ENCODE measurements at regions not wholly inside any gene's neighbourhood (a gene's known extent, or its start where the extent isn't known, plus 50 kb on each side); places are given as distances from the start of the nearest gene placed in this dataset.

GRCh38 chr4:30929649-30930048 lies 209.5 kb downstream of the PCDH7 start:
- no peaks in the 10 kb centered on the region for H3K36me3 ChIP-seq (ENCODE audit: control insufficient read depth, insufficient read depth, low read length)
- BruUV-seq (replicated peaks) = no TSS peak
- H3K27me3 ChIP-seq (ENCODE audit: control insufficient read depth, insufficient read depth, low read length) = no peaks in the 10 kb centered on the region
- in situ Hi-C loops (cut with HindIII; ENCODE audit: low pct_unique_long_range_greater_than_20kb, low sequenced_read_pairs) (no loop called here), intact Hi-C loops (cut with micrococcal nuclease; ENCODE audit: unreplicated experiment) (no loop called here)
- H3K4me1 ChIP-seq (ENCODE audit: control insufficient read depth, insufficient read depth, low read length) = no peaks in the 10 kb centered on the region
- ChIA-PET POLR2A (no interaction called here), CTCF (no interaction called here)
- no peak for DNase-seq (ENCODE audit: low read depth, low spot score)
- no peak overlapping the region for H3K4me3 ChIP-seq (ENCODE audit: low read depth in 2 of 2, low read length in 2 of 2)
- no peak for TF ChIP-seq SIN3A (IDR thresholded peaks at IDR 0.05; ENCODE audit: borderline replicate concordance, insufficient read depth, low read depth, low read length)
- TF ChIP-seq, protein P1, sequence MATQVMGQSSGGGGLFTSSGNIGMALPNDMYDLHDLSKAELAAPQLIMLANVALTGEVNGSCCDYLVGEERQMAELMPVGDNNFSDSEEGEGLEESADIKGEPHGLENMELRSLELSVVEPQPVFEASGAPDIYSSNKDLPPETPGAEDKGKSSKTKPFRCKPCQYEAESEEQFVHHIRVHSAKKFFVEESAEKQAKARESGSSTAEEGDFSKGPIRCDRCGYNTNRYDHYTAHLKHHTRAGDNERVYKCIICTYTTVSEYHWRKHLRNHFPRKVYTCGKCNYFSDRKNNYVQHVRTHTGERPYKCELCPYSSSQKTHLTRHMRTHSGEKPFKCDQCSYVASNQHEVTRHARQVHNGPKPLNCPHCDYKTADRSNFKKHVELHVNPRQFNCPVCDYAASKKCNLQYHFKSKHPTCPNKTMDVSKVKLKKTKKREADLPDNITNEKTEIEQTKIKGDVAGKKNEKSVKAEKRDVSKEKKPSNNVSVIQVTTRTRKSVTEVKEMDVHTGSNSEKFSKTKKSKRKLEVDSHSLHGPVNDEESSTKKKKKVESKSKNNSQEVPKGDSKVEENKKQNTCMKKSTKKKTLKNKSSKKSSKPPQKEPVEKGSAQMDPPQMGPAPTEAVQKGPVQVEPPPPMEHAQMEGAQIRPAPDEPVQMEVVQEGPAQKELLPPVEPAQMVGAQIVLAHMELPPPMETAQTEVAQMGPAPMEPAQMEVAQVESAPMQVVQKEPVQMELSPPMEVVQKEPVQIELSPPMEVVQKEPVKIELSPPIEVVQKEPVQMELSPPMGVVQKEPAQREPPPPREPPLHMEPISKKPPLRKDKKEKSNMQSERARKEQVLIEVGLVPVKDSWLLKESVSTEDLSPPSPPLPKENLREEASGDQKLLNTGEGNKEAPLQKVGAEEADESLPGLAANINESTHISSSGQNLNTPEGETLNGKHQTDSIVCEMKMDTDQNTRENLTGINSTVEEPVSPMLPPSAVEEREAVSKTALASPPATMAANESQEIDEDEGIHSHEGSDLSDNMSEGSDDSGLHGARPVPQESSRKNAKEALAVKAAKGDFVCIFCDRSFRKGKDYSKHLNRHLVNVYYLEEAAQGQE (IDR thresholded peaks at IDR 0.05; ENCODE audit: insufficient read depth in 1 of 2, low read depth in 2 of 2, low read length in 1 of 2) = no peak
- TF ChIP-seq CTCF (IDR thresholded peaks at IDR 0.05) = no peak
- no peak for TF ChIP-seq POLR2AphosphoS5 (IDR thresholded peaks at IDR 0.05; ENCODE audit: low read depth, low read length)
- no peak for TF ChIP-seq TCF7L2 (IDR thresholded peaks at IDR 0.05; ENCODE audit: low read depth, low read length)
- ATAC-seq = no peak
- H3K9me3 ChIP-seq (ENCODE audit: control insufficient read depth, insufficient read depth, low read depth, low read length) = no peaks in the 10 kb centered on the region
- H3K27ac ChIP-seq (ENCODE audit: low read length) = no peak overlapping the region

- ChIA-PET POLR2A (no interaction called here), CTCF (interaction anchor here (0.6 kb wide), 1 partner anchor 978 kb away, joined by 3 read pairs; no protein-coding TSS in a partner anchor)
- Histone ChIP-seq H3K9me3 (ENCODE audit: control insufficient read depth, insufficient read depth, low read depth, low read length) (no peaks in the 10 kb centered on the region), H3K27me3 (ENCODE audit: control insufficient read depth, insufficient read depth, low read length) (no peaks in the 10 kb centered on the region), H3K4me1 (ENCODE audit: control insufficient read depth, insufficient read depth, low read length) (no peaks in the 10 kb centered on the region), H3K36me3 (ENCODE audit: control insufficient read depth, insufficient read depth, low read length) (no peaks in the 10 kb centered on the region), H3K27ac (ENCODE audit: low read length) (no peak overlapping the region), H3K4me3 (ENCODE audit: low read depth in 2 of 2, low read length in 2 of 2) (no peak overlapping the region)
- intact Hi-C loops (cut with micrococcal nuclease; ENCODE audit: unreplicated experiment) (no loop called here), in situ Hi-C loops (cut with HindIII; ENCODE audit: low pct_unique_long_range_greater_than_20kb, low sequenced_read_pairs) (no loop called here)
- TF ChIP-seq CTCF (IDR thresholded peaks at IDR 0.05) = no peak
- TF ChIP-seq POLR2AphosphoS5 (IDR thresholded peaks at IDR 0.05; ENCODE audit: low read depth, low read length) = no peak
- TF ChIP-seq, protein P1 (IDR thresholded peaks at IDR 0.05; ENCODE audit: insufficient read depth in 1 of 2, low read depth in 2 of 2, low read length in 1 of 2) = no peak
- TF ChIP-seq SIN3A (IDR thresholded peaks at IDR 0.05; ENCODE audit: borderline replicate concordance, insufficient read depth, low read depth, low read length) = no peak
- TF ChIP-seq TCF7L2 (IDR thresholded peaks at IDR 0.05; ENCODE audit: low read depth, low read length) = no peak
- no TSS peak for BruUV-seq (replicated peaks)
- ATAC-seq (no peak), DNase-seq (ENCODE audit: low read depth, low spot score) (no peak)
These were observed 210.1 kb downstream of the PCDH7 start for GRCh38 chr4:30930276-30930675.

Measured in Panc1 (cell line).